Stimulated activated memory B cell treated with anti-CD40 and anti-IgM and Interleukin-4, amounts not matched to agents 10 μg/mL and 1 μg/mL and 100 μg/mL, for 72 hours (primary cell): ENCODE measurements at regions not wholly inside any gene's neighbourhood (a gene's known extent, or its start where the extent isn't known, plus 50 kb on each side); places are given as distances from the start of the nearest gene placed in this dataset.

ENCODE experiments used
- ATAC-seq: fragments of 150-1000 bp; cut with Tn5 transposase; 2 replicates; pipeline ENCODE4 v1.10.0; 2021
- H3K27ac Mint-ChIP-seq: one replicate; pipeline ENCODE4 v1.8.0; 2022; ENCODE audit warnings: mild to moderate bottlenecking, mixed read lengths
- H3K27me3 Mint-ChIP-seq: one replicate; pipeline ENCODE4 v1.8.0; 2022; ENCODE audit warnings: mixed read lengths
- H3K36me3 Mint-ChIP-seq: one replicate; pipeline ENCODE4 v1.8.0; 2022; ENCODE audit warnings: mixed read lengths
- H3K4me1 Mint-ChIP-seq: one replicate; pipeline ENCODE4 v1.8.0; 2022; ENCODE audit warnings: mixed read lengths
- H3K4me3 Mint-ChIP-seq: one replicate; pipeline ENCODE4 v1.8.0; 2022; ENCODE audit warnings: mild to moderate bottlenecking, moderate library complexity, mixed read lengths
- H3K9me3 Mint-ChIP-seq: one replicate; pipeline ENCODE4 v1.8.0; 2022; ENCODE audit warnings: mixed read lengths

GRCh38 chr1:214840356-214840755, 237.4 kb downstream of the CENPF start:
- peaks cover 2% of the 10 kb centered on the region for H3K9me3 Mint-ChIP-seq
- H3K27ac Mint-ChIP-seq: no peak overlapping the region
- no peaks in the 10 kb centered on the region for H3K36me3 Mint-ChIP-seq
- H3K4me1 Mint-ChIP-seq: no peaks in the 10 kb centered on the region
- no peak overlapping the region for H3K4me3 Mint-ChIP-seq
- ATAC-seq: no peak
- H3K27me3 Mint-ChIP-seq: no peaks in the 10 kb centered on the region

DNA sequence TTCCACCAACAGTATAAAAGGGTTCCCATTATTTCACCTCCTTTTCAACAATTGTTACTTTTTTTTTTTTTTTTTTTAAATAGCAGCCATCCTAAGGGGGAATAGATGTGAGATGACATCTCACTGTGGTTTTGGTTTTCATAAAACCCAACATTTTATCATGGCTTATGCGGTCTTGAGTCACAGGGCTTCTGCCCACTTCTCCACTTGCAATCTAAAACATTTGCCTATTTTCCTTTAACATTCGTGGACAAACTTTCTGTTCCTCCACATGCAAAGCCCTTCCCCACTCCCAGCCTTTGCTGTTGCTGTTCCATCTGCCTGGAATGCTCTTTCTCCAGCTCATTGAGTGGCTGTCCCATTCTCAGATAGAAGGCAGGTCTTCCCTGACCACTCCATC, 239.7 kb upstream of the KCNK2 start:
- Mint-ChIP-seq H3K27ac (no peak overlapping the region), H3K4me1 (no peaks in the 10 kb centered on the region), H3K27me3 (no peaks in the 10 kb centered on the region)

DNA sequence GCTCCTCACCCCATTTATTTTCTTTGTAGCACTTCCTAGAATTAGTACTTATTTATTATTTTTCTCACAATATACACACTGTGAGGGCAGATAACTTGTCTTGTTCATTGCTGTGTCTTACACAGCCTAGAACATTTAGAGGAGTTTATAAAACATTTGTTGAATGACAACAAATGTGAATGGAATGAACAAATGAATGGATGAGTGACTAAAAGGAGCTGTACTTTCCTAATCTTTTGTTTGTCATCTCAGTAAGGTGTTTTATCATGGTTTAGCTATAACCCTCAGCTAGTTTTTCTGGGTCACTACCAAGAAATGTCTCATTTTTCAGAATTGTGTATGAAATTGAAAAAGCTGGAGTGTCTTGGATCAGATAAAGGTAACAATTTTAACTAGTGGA, 239.3 kb upstream of the KCNK2 start:
- Mint-ChIP-seq H3K27me3 (no peaks in the 10 kb centered on the region), H3K27ac (no peak overlapping the region), H3K9me3 (peaks cover 2% of the 10 kb centered on the region), H3K36me3 (no peaks in the 10 kb centered on the region), H3K4me1 (no peaks in the 10 kb centered on the region), H3K4me3 (no peak overlapping the region)
- no peak for ATAC-seq

More for the DNA sequence above, 239.7 kb upstream of the KCNK2 start:
- peaks cover 2% of the 10 kb centered on the region for H3K9me3 Mint-ChIP-seq
- H3K36me3 Mint-ChIP-seq: no peaks in the 10 kb centered on the region
- no peak for ATAC-seq
- H3K4me3 Mint-ChIP-seq: no peak overlapping the region

DNA sequence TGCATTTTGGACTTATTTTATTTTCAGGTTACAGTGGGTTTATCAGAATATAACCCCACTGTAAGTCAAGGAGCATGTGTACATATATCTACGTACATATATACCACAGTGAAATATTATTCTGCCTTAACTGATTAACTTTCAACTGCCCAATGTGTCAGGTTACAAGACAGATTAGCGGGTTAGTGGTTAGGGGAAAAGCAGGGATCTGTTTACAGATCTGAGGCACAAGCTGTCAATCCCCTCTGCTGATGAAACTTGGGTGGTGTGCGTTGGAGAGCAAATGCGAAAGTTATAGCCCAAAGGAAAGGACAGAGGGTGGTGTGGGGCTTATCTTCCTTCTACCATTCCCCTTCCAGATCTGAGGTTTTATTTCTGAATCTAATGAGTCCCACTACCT, 238.2 kb upstream of the KCNK2 start:
- Mint-ChIP-seq H3K27ac (no peak overlapping the region), H3K4me3 (no peak overlapping the region), H3K9me3 (peaks cover 2% of the 10 kb centered on the region), H3K4me1 (no peaks in the 10 kb centered on the region), H3K27me3 (no peaks in the 10 kb centered on the region), H3K36me3 (no peaks in the 10 kb centered on the region)
- no peak for ATAC-seq

GRCh38 chr1:214846276-214846675, 236.3 kb upstream of the KCNK2 start:
- no peaks in the 10 kb centered on the region for H3K36me3 Mint-ChIP-seq
- no peak overlapping the region for H3K27ac Mint-ChIP-seq
- no peaks in the 10 kb centered on the region for H3K27me3 Mint-ChIP-seq
- no peak overlapping the region for H3K4me3 Mint-ChIP-seq
- no peak for ATAC-seq
- H3K4me1 Mint-ChIP-seq: no peaks in the 10 kb centered on the region
- H3K9me3 Mint-ChIP-seq: peaks cover 5% of the 10 kb centered on the region

DNA sequence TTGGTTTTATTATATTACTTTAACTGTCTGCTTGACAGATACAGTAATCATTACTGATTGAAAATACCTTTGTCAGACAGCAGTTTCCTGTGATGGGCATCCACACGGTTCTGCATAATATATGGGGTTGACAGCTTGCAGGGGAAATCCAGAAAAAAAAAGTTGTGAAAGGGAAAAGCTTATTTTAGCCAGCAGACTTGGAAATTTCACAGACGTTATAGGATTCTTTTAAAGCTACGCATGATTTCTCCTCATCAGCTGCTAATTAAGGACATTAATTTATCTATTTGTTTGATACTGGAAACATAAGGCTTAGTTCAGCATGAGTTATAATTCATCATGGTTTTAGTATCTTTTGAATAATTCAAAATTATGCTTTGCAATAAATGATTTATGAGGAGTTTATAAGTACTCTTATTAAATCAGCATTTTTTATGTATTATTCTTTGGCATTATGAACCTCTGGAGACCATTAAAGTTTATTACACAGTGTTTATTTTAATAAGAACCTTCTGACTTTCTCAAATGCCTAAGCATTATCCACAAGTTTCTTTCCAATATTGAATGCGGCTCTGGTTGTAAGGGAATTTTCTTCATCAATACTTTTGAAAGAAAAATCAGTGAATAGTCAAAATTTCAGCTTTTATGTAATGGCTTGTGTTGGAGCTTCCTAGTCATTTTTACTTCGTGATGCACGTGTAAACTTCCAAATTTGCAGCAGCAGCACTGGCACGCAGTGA, 235.3 kb upstream of the KCNK2 start:
- Mint-ChIP-seq H3K4me1 (no peaks in the 10 kb centered on the region), H3K27me3 (no peaks in the 10 kb centered on the region), H3K4me3 (no peak overlapping the region), H3K9me3 (peaks cover 5% of the 10 kb centered on the region), H3K36me3 (no peaks in the 10 kb centered on the region), H3K27ac (no peak overlapping the region)
- no peak for ATAC-seq

DNA sequence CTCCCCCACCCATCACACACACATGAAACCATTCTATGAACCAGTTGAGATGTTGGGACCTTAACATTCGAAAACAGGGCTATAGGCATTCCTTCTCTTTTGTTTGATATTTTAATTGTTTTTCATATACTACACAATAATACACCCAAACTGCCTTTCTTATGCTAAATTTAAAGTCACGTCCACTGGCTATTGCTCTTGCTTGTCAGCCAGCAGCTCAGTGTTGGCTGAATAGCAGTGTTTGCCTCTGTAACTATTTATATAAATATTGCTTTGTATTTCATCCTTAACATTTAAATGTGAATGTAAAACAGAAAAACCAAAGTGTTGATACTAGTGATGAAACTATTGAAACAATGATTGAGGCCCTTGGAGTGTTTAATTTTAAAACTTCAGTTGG, 234.4 kb upstream of the KCNK2 start:
- H3K36me3 Mint-ChIP-seq: no peaks in the 10 kb centered on the region
- no peak overlapping the region for H3K27ac Mint-ChIP-seq
- no peak overlapping the region for H3K4me3 Mint-ChIP-seq
- H3K27me3 Mint-ChIP-seq: no peaks in the 10 kb centered on the region
- H3K9me3 Mint-ChIP-seq: peaks cover 5% of the 10 kb centered on the region
- no peak for ATAC-seq
- H3K4me1 Mint-ChIP-seq: no peaks in the 10 kb centered on the region

DNA sequence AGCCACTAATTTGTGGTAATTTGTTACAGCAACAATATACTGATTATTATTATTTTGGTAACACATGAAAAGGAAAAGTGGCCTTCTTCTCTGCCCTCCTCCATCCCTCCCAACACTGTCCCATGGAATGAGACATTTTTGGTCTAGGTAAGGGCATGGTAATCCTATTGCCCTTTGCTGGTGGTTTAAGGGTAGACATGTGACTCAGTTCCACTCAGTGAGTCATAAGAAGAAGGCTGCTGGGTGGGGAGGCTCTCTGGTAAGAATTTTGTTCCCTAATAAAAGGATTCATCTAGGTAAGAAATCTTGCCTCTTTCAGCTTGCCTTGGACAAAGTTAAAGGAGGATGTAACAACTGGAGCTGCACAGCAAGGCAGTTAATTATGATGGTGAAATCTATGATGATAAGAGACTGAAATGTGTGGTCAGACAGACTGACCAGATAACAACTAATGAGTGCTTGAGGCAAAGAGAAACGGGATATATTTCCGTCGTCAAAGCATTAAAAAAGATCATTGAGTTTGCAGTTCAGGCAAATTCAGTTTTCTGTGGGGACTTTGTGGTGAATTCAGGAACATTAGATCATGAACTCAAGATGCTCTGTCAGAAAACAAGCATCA, 232.0 kb upstream of the KCNK2 start:
- Mint-ChIP-seq H3K4me1 (no peaks in the 10 kb centered on the region), H3K27me3 (no peaks in the 10 kb centered on the region), H3K9me3 (peaks cover 3% of the 10 kb centered on the region), H3K4me3 (no peak overlapping the region), H3K27ac (no peak overlapping the region), H3K36me3 (no peaks in the 10 kb centered on the region)
- ATAC-seq: no peak

GRCh38 chr1:214853340-214853739, 229.2 kb upstream of the KCNK2 start:
- Mint-ChIP-seq H3K4me1 (no peaks in the 10 kb centered on the region), H3K27me3 (no peaks in the 10 kb centered on the region), H3K36me3 (no peaks in the 10 kb centered on the region), H3K9me3 (peaks cover 3% of the 10 kb centered on the region), H3K4me3 (no peak overlapping the region), H3K27ac (no peak overlapping the region)
- no peak for ATAC-seq

GRCh38 chr1:214854126-214854875, 228.2 kb upstream of the KCNK2 start:
- Mint-ChIP-seq H3K4me1 (no peaks in the 10 kb centered on the region), H3K27me3 (no peaks in the 10 kb centered on the region), H3K36me3 (no peaks in the 10 kb centered on the region), H3K9me3 (peaks cover 3% of the 10 kb centered on the region), H3K4me3 (no peak overlapping the region), H3K27ac (no peak overlapping the region)
- no peak for ATAC-seq

DNA sequence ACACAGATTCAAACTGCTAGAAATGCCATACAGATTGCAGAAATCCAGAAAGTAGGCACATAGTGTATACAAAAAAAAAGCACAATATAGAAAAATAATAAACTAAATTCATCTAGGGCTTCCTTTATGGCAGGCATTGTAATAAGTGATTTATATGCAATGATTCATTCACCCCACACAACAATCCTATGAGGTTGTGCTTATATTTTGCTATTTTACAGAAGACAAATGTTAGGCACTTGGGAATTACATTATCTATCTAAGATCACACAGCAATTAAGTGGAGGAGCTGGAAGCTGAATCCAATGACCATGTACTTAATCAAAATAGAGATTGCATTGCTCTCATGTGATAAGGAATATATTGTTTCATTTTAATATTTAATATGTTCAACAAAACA, 225.7 kb upstream of the KCNK2 start:
- no peak overlapping the region for H3K27ac Mint-ChIP-seq
- no peaks in the 10 kb centered on the region for H3K36me3 Mint-ChIP-seq
- no peaks in the 10 kb centered on the region for H3K4me1 Mint-ChIP-seq
- H3K9me3 Mint-ChIP-seq: no peaks in the 10 kb centered on the region
- no peak for ATAC-seq
- no peaks in the 10 kb centered on the region for H3K27me3 Mint-ChIP-seq
- no peak overlapping the region for H3K4me3 Mint-ChIP-seq

GRCh38 chr1:214857716-214858115, 224.8 kb upstream of the KCNK2 start:
- no peak overlapping the region for H3K27ac Mint-ChIP-seq
- no peaks in the 10 kb centered on the region for H3K27me3 Mint-ChIP-seq

DNA sequence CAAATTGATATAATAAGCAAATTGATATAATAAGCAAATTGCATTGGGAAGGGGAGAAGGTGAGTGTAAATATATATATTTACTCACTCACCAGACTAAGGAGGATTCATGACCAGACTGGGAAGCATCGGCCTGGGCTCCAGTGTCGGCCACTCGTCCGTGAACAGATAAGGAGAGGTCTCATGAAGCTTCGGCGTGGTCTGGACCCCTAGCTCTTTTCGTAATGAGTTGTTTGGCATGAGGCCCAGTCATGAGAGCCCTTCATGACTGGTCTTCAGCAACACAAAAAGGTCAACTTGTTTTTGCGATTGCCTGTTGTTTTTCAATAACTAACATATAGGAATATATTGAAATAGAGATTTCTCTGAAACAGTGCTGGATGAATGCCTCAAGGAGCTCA, 222.9 kb upstream of the KCNK2 start:
- Mint-ChIP-seq H3K4me1 (no peaks in the 10 kb centered on the region), H3K27ac (no peak overlapping the region), H3K27me3 (no peaks in the 10 kb centered on the region), H3K9me3 (no peaks in the 10 kb centered on the region), H3K4me3 (no peak overlapping the region), H3K36me3 (no peaks in the 10 kb centered on the region)
- no peak for ATAC-seq

More at GRCh38 chr1:214857716-214858115, 224.8 kb upstream of the KCNK2 start:
- Mint-ChIP-seq H3K36me3 (no peaks in the 10 kb centered on the region), H3K9me3 (no peaks in the 10 kb centered on the region), H3K4me3 (no peak overlapping the region), H3K4me1 (no peaks in the 10 kb centered on the region)
- no peak for ATAC-seq

DNA sequence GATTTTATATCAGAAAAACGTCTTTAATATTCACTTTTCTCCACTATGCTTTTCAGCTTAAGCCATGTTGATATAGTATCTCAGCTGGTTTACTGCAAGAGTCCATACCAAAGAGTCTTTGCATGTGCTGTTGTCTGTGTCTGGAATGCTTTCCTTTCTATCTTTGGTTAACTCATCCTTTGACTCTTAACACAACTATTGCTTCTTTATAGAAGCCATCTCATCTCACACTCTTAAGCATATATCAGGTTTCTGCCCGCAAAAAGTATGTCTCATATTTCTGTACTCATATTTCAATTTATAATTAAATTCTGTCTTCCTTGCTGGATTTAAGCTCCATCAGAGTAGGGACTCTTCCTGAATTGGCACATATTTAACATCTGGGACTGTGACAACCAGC, 220.9 kb upstream of the KCNK2 start:
- no peak overlapping the region for H3K4me3 Mint-ChIP-seq
- H3K4me1 Mint-ChIP-seq: no peaks in the 10 kb centered on the region
- no peaks in the 10 kb centered on the region for H3K36me3 Mint-ChIP-seq
- no peak for ATAC-seq
- no peaks in the 10 kb centered on the region for H3K27me3 Mint-ChIP-seq
- no peak overlapping the region for H3K27ac Mint-ChIP-seq
- no peaks in the 10 kb centered on the region for H3K9me3 Mint-ChIP-seq

GRCh38 chr1:214862421-214862820, 220.1 kb upstream of the KCNK2 start:
- no peaks in the 10 kb centered on the region for H3K27me3 Mint-ChIP-seq
- no peaks in the 10 kb centered on the region for H3K4me1 Mint-ChIP-seq

More at GRCh38 chr1:214862421-214862820, 220.1 kb upstream of the KCNK2 start:
- no peak overlapping the region for H3K4me3 Mint-ChIP-seq
- H3K27ac Mint-ChIP-seq: no peak overlapping the region
- no peak for ATAC-seq
- H3K9me3 Mint-ChIP-seq: no peaks in the 10 kb centered on the region
- no peaks in the 10 kb centered on the region for H3K36me3 Mint-ChIP-seq
